VCaP (cell line): ENCODE measurements at regions not wholly inside any gene's neighbourhood (a gene's known extent, or its start where the extent isn't known, plus 50 kb on each side); places are given as distances from the start of the nearest gene placed in this dataset.
"Not testable (repeated sequence)": the region's sequence is repeated elsewhere in the genome, so short reads cannot be mapped to it uniquely, and the experiment has no call there.

Experiments
- H3K27ac ChIP-seq: fragments of 450-650 bp; 2 replicates; pipeline ENCODE4 v1.5.1; 2017

- H3K27ac ChIP-seq = not testable (repeated sequence)
Observed at GRCh38 chr1:120233661-120234018, 57.3 kb upstream of the SEC22B start.

DNA sequence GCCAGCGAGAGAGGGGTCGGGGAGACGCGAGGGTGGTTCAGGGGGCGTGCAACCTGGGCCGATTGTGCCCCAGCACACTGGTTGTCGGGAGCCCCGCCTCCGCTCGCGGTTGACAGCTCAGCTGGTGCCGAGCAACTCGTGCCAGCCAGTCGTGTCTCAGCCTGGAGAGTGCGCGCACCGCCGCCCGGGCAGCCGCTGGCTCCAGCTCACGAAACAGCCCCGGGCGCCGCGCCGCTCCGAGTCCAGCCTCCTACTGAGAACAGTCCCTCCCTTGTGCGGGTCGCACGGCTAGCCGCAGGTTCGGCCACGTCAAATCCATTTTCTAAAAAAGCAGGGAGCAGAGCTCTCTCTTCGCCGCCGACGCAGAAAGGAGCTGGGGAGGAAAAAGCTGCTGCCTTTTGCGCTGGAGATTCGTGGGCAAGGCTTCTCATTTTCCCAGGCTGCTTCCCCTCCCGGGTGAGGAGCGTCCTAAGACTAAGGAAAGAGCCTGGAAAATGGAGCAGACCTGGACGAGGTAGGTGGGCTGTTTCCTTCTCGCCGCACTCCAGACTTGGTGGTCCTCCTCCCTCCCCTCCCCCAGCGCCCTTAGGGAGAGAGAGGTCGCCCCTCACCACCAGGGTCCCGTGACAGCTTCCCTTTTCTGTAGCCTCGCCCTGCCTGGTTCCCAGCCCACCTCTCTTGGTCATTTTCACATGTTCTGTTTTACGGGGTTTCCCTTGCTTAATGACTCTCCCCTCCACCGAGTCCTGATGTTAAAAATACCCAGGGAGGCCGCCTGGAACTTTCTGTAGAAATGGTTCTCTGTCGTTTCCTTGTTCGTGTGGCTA is 56.7 kb upstream of the SEC22B start:
- not testable (repeated sequence) for H3K27ac ChIP-seq

DNA sequence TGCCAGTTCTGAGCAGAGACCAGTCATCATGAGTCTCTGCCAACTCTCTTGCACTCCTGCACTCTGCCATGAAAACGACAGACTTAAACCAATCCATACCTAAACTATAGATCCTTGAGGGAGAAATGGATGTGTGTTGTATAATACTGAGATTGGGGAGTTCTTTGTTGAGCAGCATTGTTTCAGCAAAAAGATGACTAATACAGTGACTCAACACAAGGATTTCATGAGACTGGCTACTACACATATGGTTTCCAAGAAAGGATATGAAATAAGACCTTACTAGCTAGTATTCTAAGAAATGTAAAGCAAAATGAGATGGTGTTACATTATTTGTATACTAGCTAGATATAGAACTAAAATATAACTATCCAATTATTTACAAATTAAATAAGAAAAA is 53.5 kb upstream of the SEC22B start:
- not testable (repeated sequence) for H3K27ac ChIP-seq
